SK-N-SH (cell line): ENCODE measurements at regions not wholly inside any gene's neighbourhood (a gene's known extent, or its start where the extent isn't known, plus 50 kb on each side); places are given as distances from the start of the nearest gene placed in this dataset.

ENCODE experiments used
- CTCF ChIA-PET: fragments of 300-600, 350-600 bp; formaldehyde crosslinking; extraction: SDS; loops from one replicate; lab custom pipeline; 2021; lab: Yijun Ruan, JAX
- POLR2A ChIA-PET: fragments of 350-600 bp; sonication (Branson Sonifier 250); formaldehyde crosslinking; extraction: SDS; loops from one replicate; lab custom pipeline; 2020; ENCODE audit warnings: antibody characterized with exemption, inconsistent platforms; lab: Yijun Ruan, JAX
- DNase-seq: peaks from one replicate; pipeline ENCODE4 v3.0.0; 2012
- H2AFZ ChIP-seq: fragments of 200-600 bp; sonication (generic); 2 replicates; pipeline ENCODE4 v1.8.1; 2016; ENCODE audit warnings: antibody characterized with exemption, mild to moderate bottlenecking, low read depth
- H3F3A ChIP-seq: fragments of 200-600 bp; sonication (generic); replicated peaks from 2 replicates; pipeline ENCODE3; 2016; ENCODE audit warnings: antibody characterized with exemption, mild to moderate bottlenecking; ENCODE audit not compliant: insufficient read depth
- H3K27ac ChIP-seq, 2 experiments: fragments of 200-500 bp in 1 of 2; fragments of 200-600 bp in 1 of 2; sonication (Bioruptor generic) in 1 of 2; sonication (generic), shearing (Covaris generic) in 1 of 2; 2 replicates each; pipeline versions ENCODE4 v1.5.1 to v1.6.1; 2014 to 2016; ENCODE audit warnings: low read depth in 2 of 2, inconsistent platforms in 1 of 2, low read length in 1 of 2, mild to moderate bottlenecking in 1 of 2, mixed read lengths in 1 of 2
- H3K27me3 ChIP-seq: fragments of 200-600 bp; sonication (generic), shearing (Covaris generic); 2 replicates; pipeline ENCODE4 v1.6.1; 2016; ENCODE audit warnings: mixed run types; ENCODE audit not compliant: insufficient read depth
- H3K36me3 ChIP-seq, 2 experiments: fragments of 200-500 bp in 1 of 2; fragments of 200-600 bp in 1 of 2; sonication (Bioruptor generic) in 1 of 2; sonication (generic) in 1 of 2; replicated peaks in 1 of 2; 2 replicates each; pipeline versions ENCODE3 to v1.5.1; 2014 to 2016; ENCODE audit warnings: low read length in 1 of 2, mild to moderate bottlenecking in 1 of 2; ENCODE audit not compliant: insufficient read depth in 2 of 2, control insufficient read depth in 1 of 2
- H3K4me1 ChIP-seq, 2 experiments: fragments of 200-500 bp in 1 of 2; fragments of 200-600 bp in 1 of 2; sonication (Bioruptor generic) in 1 of 2; sonication (generic), shearing (Covaris generic) in 1 of 2; 2 replicates each; pipeline versions ENCODE4 v1.5.1 to v1.6.1; 2014 to 2016; ENCODE audit warnings: low read depth in 1 of 2, low read length in 1 of 2, mixed run types in 1 of 2; ENCODE audit not compliant: insufficient read depth in 2 of 2, control insufficient read depth in 1 of 2
- H3K4me2 ChIP-seq: fragments of 200-600 bp; sonication (generic), shearing (Covaris generic); 2 replicates; pipeline ENCODE4 v1.6.1; 2017; ENCODE audit warnings: mixed run types
- H3K4me3 ChIP-seq, 2 experiments: fragments of 200-500 bp in 1 of 2; fragments of 200-600 bp in 1 of 2; sonication (Bioruptor generic) in 1 of 2; sonication (generic), shearing (Covaris generic) in 1 of 2; 2 replicates each; pipeline versions ENCODE4 v1.5.1 to v1.8.1; 2014 to 2016; ENCODE audit warnings: low read depth in 2 of 2, inconsistent platforms in 1 of 2, low read length in 1 of 2, mild to moderate bottlenecking in 1 of 2, mixed read lengths in 1 of 2, moderate library complexity in 1 of 2
- H3K79me2 ChIP-seq: fragments of 200-600 bp; sonication (generic); 2 replicates; pipeline ENCODE4 v1.8.1; 2017; ENCODE audit warnings: mild to moderate bottlenecking; ENCODE audit not compliant: insufficient read depth
- H3K9ac ChIP-seq: fragments of 200-600 bp; sonication (generic); 2 replicates; pipeline ENCODE4 v1.6.1; 2017; ENCODE audit warnings: mixed run types
- H3K9me2 ChIP-seq: fragments of 200-600 bp; sonication (generic); 2 replicates; pipeline ENCODE4 v1.6.1; 2017; ENCODE audit warnings: mixed run types
- H3K9me3 ChIP-seq: fragments of 200-600 bp; sonication (generic); 2 replicates; pipeline ENCODE4 v1.6.1; 2017; ENCODE audit warnings: mixed run types, mild to moderate bottlenecking, moderate library complexity
- H4K20me1 ChIP-seq: fragments of 200-600 bp; sonication (generic); 2 replicates; pipeline ENCODE4 v1.6.1; 2017; ENCODE audit warnings: mild to moderate bottlenecking, mixed run types; ENCODE audit not compliant: insufficient read depth
- CTCF ChIP-seq: fragments of 200-600 bp; sonication (generic); IDR thresholded peaks from 2 replicates; pipeline ENCODE4 v1.6.1; 2017; ENCODE audit warnings: antibody characterized with exemption, mild to moderate bottlenecking, moderate library complexity
- ELF1 ChIP-seq: IDR thresholded peaks from 2 replicates; pipeline ENCODE4 v1.4.0; 2012
- EP300 ChIP-seq, 2 experiments: IDR thresholded peaks; 2 replicates each; pipeline versions ENCODE4 v1.4.0 to v1.6.1; 2012; ENCODE audit warnings: borderline replicate concordance in 1 of 2, low read depth in 1 of 2, low read length in 1 of 2
- FOXM1 ChIP-seq: IDR thresholded peaks from 2 replicates; pipeline ENCODE4 v1.4.0; 2012; ENCODE audit warnings: low read depth, mild to moderate bottlenecking
- GABPA ChIP-seq: IDR thresholded peaks from 2 replicates; pipeline ENCODE4 v1.4.0; 2012; ENCODE audit warnings: low read depth, mild to moderate bottlenecking
- GATA2 ChIP-seq: sonication (generic); formaldehyde crosslinking; IDR thresholded peaks from 2 replicates; pipeline ENCODE4 v1.5.0; 2020; ENCODE audit warnings: mild to moderate bottlenecking, missing genetic modification reagents
- JUND ChIP-seq: IDR thresholded peaks from 2 replicates; pipeline ENCODE4 v1.4.0; 2012
- MXI1 ChIP-seq: IDR thresholded peaks from 2 replicates; pipeline ENCODE4 v1.6.1; 2012; ENCODE audit warnings: mild to moderate bottlenecking, low read depth, low read length, improper control_type of control experiment
- NFIC ChIP-seq: IDR thresholded peaks from 2 replicates; pipeline ENCODE4 v1.4.0; 2012; ENCODE audit warnings: borderline replicate concordance
- RAD21 ChIP-seq: IDR thresholded peaks from 2 replicates; pipeline ENCODE4 v1.6.1; 2012; ENCODE audit warnings: mild to moderate bottlenecking, low read length
- REST ChIP-seq: IDR thresholded peaks from 2 replicates; pipeline ENCODE4 v1.6.1; 2012; ENCODE audit warnings: mild to moderate bottlenecking, low read depth, low read length, moderate library complexity
- SMC3 ChIP-seq: IDR thresholded peaks from 2 replicates; pipeline ENCODE4 v1.6.1; 2012; ENCODE audit warnings: low read depth, low read length, improper control_type of control experiment
- TAF1 ChIP-seq: IDR thresholded peaks from 2 replicates; pipeline ENCODE4 v1.6.1; 2012; ENCODE audit warnings: low read depth, mild to moderate bottlenecking, low read length, moderate library complexity, borderline replicate concordance
- USF2 ChIP-seq: fragments of 150-350 bp; IDR thresholded peaks from 2 replicates; pipeline ENCODE4 v1.6.1; 2017; ENCODE audit warnings: antibody characterized with exemption, low read length, low read depth, borderline replicate concordance
- YY1 ChIP-seq: IDR thresholded peaks from 2 replicates; pipeline ENCODE4 v1.4.0; 2012; ENCODE audit warnings: low read depth, mild to moderate bottlenecking
- WGBS: methylation state at CpG from one replicate; pipeline ENCODE4 v1.1.6; 2017; ENCODE audit warnings: low lambda C conversion rate; 5-methylcytosine and 5-hydroxymethylcytosine counted together

- no peak for TF ChIP-seq JUND
- Histone ChIP-seq H3K4me1 (no peaks in the 10 kb centered on the region), H3K9me2 (no peaks in the 10 kb centered on the region), H2AFZ (no peak overlapping the region), H3K27ac (no peak overlapping the region), H3K79me2 (no peaks in the 10 kb centered on the region), H3F3A (no peaks in the 10 kb centered on the region), H3K27me3 (no peaks in the 10 kb centered on the region), H3K4me3 (no peak overlapping the region), H3K9me3 (no peaks in the 10 kb centered on the region), H4K20me1 (no peaks in the 10 kb centered on the region), H3K9ac (no peak overlapping the region), H3K4me2 (no peak overlapping the region), H3K36me3 (no peaks in the 10 kb centered on the region)
- ChIA-PET POLR2A (no interaction called here), CTCF (interaction anchor here (0.6 to 1.5 kb wide), 2 partner anchors 10 to 960 kb away, joined by 3 to 5 read pairs; no protein-coding TSS in a partner anchor)
- no peak for DNase-seq
- 36% methylated on average over 4 of the region's 4 CpGs for WGBS
These were observed 385.8 kb downstream of the TRIB2 start for GRCh38 chr2:13102397-13103063.

GRCh38 chr2:13103151-13103550, 386.4 kb downstream of the TRIB2 start:
- H3K9ac ChIP-seq = no peak overlapping the region
- ChIA-PET POLR2A (no interaction called here), CTCF (interaction anchor here (0.6 to 2.0 kb wide), 4 partner anchors 9 to 959 kb away, joined by 3 to 6 read pairs (median 4); no protein-coding TSS in a partner anchor)
- H3K79me2 ChIP-seq = no peaks in the 10 kb centered on the region
- H3K9me3 ChIP-seq = no peaks in the 10 kb centered on the region
- no peak overlapping the region for H3K4me2 ChIP-seq
- H3K27ac ChIP-seq = no peak overlapping the region
- H4K20me1 ChIP-seq = no peaks in the 10 kb centered on the region
- H3K36me3 ChIP-seq = no peaks in the 10 kb centered on the region
- no peak for DNase-seq
- 52% methylated on average over 1 of the region's 1 CpG for WGBS
- no peak overlapping the region for H3K4me3 ChIP-seq
- H3K4me1 ChIP-seq = no peaks in the 10 kb centered on the region
- no peak for TF ChIP-seq NFIC
- no peaks in the 10 kb centered on the region for H3K9me2 ChIP-seq
- no peak overlapping the region for H2AFZ ChIP-seq
- no peaks in the 10 kb centered on the region for H3K27me3 ChIP-seq
- no peaks in the 10 kb centered on the region for H3F3A ChIP-seq

GRCh38 chr2:13103778-13104493, 387.2 kb downstream of the TRIB2 start:
- 29% methylated on average over 5 of the region's 5 CpGs for WGBS
- ChIA-PET CTCF (interaction anchor here (0.6 to 2.0 kb wide), 2 partner anchors 47 to 57 kb away, joined by 4 to 6 read pairs; no protein-coding TSS in a partner anchor), POLR2A (no interaction called here)
- Histone ChIP-seq H3K36me3 (no peaks in the 10 kb centered on the region), H3K27ac (no peak overlapping the region), H3K9me2 (no peaks in the 10 kb centered on the region), H2AFZ (no peak overlapping the region), H3F3A (no peaks in the 10 kb centered on the region), H3K4me3 (no peak overlapping the region), H3K79me2 (no peaks in the 10 kb centered on the region), H3K27me3 (no peaks in the 10 kb centered on the region), H3K4me1 (no peaks in the 10 kb centered on the region), H4K20me1 (no peaks in the 10 kb centered on the region), H3K9me3 (no peaks in the 10 kb centered on the region), H3K9ac (no peak overlapping the region), H3K4me2 (no peak overlapping the region)
- no peak for DNase-seq
- TF ChIP-seq GABPA (no peak), ELF1 (no peak), SMC3 (no peak), MXI1 (no peak), TAF1 (no peak), USF2 (no peak), YY1 (no peak), EP300 (IDR thresholded peaks at IDR 0.05; ENCODE audit: borderline replicate concordance in 1 of 2, low read depth in 1 of 2, low read length in 1 of 2) (no peak), FOXM1 (no peak), REST (no peak), GATA2 (CRISPR knock-in tag) (no peak), RAD21 (no peak), CTCF (no peak)
